PFSK-1 (cell line): ENCODE measurements at regions not wholly inside any gene's neighbourhood (a gene's known extent, or its start where the extent isn't known, plus 50 kb on each side); places are given as distances from the start of the nearest gene placed in this dataset.

Experiments used
- FOXP2 ChIP-seq: optimal IDR thresholded peaks from 2 replicates; pipeline ENCODE3; 2011; ENCODE audit warnings: borderline replicate concordance, control low read depth, inconsistent platforms; ENCODE audit not compliant: insufficient read depth; ENCODE audit errors: extremely low read length, extremely low read depth
- POLR2AphosphoS5 ChIP-seq: IDR thresholded peaks from 2 replicates; pipeline ENCODE4 v1.6.1; 2012; ENCODE audit warnings: low read depth, mild to moderate bottlenecking, control low read depth, low read length, moderate library complexity
- SIN3A ChIP-seq: IDR thresholded peaks from 2 replicates; pipeline ENCODE4 v1.6.1; 2012; ENCODE audit warnings: mild to moderate bottlenecking, low read length, moderate library complexity, borderline replicate concordance; ENCODE audit not compliant: insufficient read depth
- TAF1 ChIP-seq: IDR thresholded peaks from 2 replicates; pipeline ENCODE4 v1.6.1; 2012; ENCODE audit warnings: low read length, control low read depth, borderline replicate concordance; ENCODE audit not compliant: insufficient read depth
- TF ChIP-seq, protein P1 (sequence below), 2 experiments: IDR thresholded peaks; 2 replicates each; pipeline versions ENCODE4 v1.6.1 to v1.8.0; 2011 to 2012; ENCODE audit warnings: low read depth in 2 of 2, low read length in 2 of 2, control low read depth in 1 of 2, inconsistent platforms in 1 of 2, mild to moderate bottlenecking in 1 of 2, moderate library complexity in 1 of 2; ENCODE audit not compliant: insufficient read depth in 1 of 2

GRCh38 chr10:109219935-109220605 is 703.2 kb downstream of the XPNPEP1 start:
- TF ChIP-seq FOXP2 = no peak
- TF ChIP-seq, protein P1, sequence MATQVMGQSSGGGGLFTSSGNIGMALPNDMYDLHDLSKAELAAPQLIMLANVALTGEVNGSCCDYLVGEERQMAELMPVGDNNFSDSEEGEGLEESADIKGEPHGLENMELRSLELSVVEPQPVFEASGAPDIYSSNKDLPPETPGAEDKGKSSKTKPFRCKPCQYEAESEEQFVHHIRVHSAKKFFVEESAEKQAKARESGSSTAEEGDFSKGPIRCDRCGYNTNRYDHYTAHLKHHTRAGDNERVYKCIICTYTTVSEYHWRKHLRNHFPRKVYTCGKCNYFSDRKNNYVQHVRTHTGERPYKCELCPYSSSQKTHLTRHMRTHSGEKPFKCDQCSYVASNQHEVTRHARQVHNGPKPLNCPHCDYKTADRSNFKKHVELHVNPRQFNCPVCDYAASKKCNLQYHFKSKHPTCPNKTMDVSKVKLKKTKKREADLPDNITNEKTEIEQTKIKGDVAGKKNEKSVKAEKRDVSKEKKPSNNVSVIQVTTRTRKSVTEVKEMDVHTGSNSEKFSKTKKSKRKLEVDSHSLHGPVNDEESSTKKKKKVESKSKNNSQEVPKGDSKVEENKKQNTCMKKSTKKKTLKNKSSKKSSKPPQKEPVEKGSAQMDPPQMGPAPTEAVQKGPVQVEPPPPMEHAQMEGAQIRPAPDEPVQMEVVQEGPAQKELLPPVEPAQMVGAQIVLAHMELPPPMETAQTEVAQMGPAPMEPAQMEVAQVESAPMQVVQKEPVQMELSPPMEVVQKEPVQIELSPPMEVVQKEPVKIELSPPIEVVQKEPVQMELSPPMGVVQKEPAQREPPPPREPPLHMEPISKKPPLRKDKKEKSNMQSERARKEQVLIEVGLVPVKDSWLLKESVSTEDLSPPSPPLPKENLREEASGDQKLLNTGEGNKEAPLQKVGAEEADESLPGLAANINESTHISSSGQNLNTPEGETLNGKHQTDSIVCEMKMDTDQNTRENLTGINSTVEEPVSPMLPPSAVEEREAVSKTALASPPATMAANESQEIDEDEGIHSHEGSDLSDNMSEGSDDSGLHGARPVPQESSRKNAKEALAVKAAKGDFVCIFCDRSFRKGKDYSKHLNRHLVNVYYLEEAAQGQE (IDR thresholded peaks at IDR 0.05; ENCODE audit: insufficient read depth in 1 of 2, low read depth in 2 of 2, low read length in 2 of 2) = no peak
- TF ChIP-seq POLR2AphosphoS5 = no peak
- no peak for TF ChIP-seq TAF1
- no peak for TF ChIP-seq SIN3A

- no peak for TF ChIP-seq FOXP2
These were observed 705.1 kb downstream of the XPNPEP1 start for GRCh38 chr10:109218207-109218606.

GRCh38 chr10:109215291-109216075 is 707.8 kb downstream of the XPNPEP1 start:
- no peak for TF ChIP-seq FOXP2
- TF ChIP-seq, protein P1 (IDR thresholded peaks at IDR 0.05; ENCODE audit: insufficient read depth in 1 of 2, low read depth in 2 of 2, low read length in 2 of 2) = no peak
- TF ChIP-seq TAF1 = no peak
- TF ChIP-seq SIN3A = no peak
- no peak for TF ChIP-seq POLR2AphosphoS5

DNA sequence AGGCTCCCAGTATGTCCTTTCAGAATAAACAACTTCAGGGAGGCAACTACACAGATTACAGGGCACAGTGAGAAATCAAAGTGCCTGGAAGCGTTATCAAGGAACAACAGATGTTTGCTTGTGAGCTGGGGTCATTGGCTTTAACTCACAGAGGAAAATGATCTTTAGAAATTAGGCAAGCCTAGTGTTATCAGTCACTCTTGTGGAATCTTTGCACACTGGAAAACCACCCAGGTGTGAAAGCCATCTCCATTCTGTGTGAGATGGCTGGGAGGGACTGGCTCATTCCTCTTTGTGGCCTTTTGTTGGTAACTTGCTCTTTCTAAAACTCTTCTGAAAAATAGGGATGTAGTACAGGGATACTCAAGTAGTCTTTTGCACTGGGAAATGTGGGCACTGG is 716.0 kb downstream of the XPNPEP1 start:
- TF ChIP-seq FOXP2 (no peak), TAF1 (no peak), POLR2AphosphoS5 (no peak), SIN3A (no peak)
- TF ChIP-seq, protein P1 (IDR thresholded peaks at IDR 0.05; ENCODE audit: insufficient read depth in 1 of 2, low read depth in 2 of 2, low read length in 2 of 2) = no peak

- TF ChIP-seq POLR2AphosphoS5 (no peak), SIN3A (no peak), FOXP2 (no peak), TAF1 (no peak)
- TF ChIP-seq, protein P1 (IDR thresholded peaks at IDR 0.05; ENCODE audit: insufficient read depth in 1 of 2, low read depth in 2 of 2, low read length in 2 of 2) = no peak
These were observed 717.3 kb downstream of the XPNPEP1 start for GRCh38 chr10:109205929-109206585.
